ENCODE measurements at regions not wholly inside any gene's neighbourhood (a gene's known extent, or its start where the extent isn't known, plus 50 kb on each side); places are given as distances from the start of the nearest gene placed in this dataset.

GRCh38 chr11:95556342-95557163, 233.0 kb downstream of the FAM76B start:
- H3K27ac ChIP-seq (ENCODE audit: low read depth in 2 of 2, low read length in 1 of 2), result no peak overlapping the region

GRCh38 chr11:95556011-95556341, 233.6 kb downstream of the FAM76B start:
- POLR2A ChIA-PET, result no interaction called here
- CTCF ChIA-PET, result interaction anchor here (2.5 kb wide), 1 partner anchor 11 kb away, joined by 6 read pairs; no protein-coding TSS in a partner anchor
- H2AFZ ChIP-seq (ENCODE audit: low read depth), result no peak overlapping the region
- H3K4me1 ChIP-seq (ENCODE audit: control insufficient read depth in 1 of 2, insufficient read depth in 2 of 2, low read depth in 1 of 2, low read length in 1 of 2), result peaks cover 0 to 6% of the 10 kb centered on the region in 2 experiments; a peak in 2 of 4 replicates
- no peaks in the 10 kb centered on the region for H3K9me2 ChIP-seq
- H3K9me3 ChIP-seq, result no peaks in the 10 kb centered on the region
- H3K27me3 ChIP-seq (ENCODE audit: insufficient read depth), result no peaks in the 10 kb centered on the region
- no peaks in the 10 kb centered on the region for H3K36me3 ChIP-seq (replicated peaks in 1 of 2; ENCODE audit: control insufficient read depth in 1 of 2, insufficient read depth in 2 of 2, low read length in 1 of 2)
- no peaks in the 10 kb centered on the region for H3K79me2 ChIP-seq (ENCODE audit: insufficient read depth)
- H3K4me3 ChIP-seq (ENCODE audit: low read depth in 2 of 2, low read length in 1 of 2), result no peak overlapping the region
- no peaks in the 10 kb centered on the region for H3F3A ChIP-seq (replicated peaks; ENCODE audit: insufficient read depth)
- no peak overlapping the region for H3K27ac ChIP-seq (ENCODE audit: low read depth in 2 of 2, low read length in 1 of 2)
- no peak for DNase-seq
- no peaks in the 10 kb centered on the region for H4K20me1 ChIP-seq (ENCODE audit: insufficient read depth)
- TF ChIP-seq RXRA (IDR thresholded peaks at IDR 0.05; ENCODE audit: borderline replicate concordance, low read depth), result no peak
- TF ChIP-seq POLR2AphosphoS5 (IDR thresholded peaks at IDR 0.05; ENCODE audit: low read depth, low read length), result no peak
- TF ChIP-seq TEAD4 (IDR thresholded peaks at IDR 0.05; ENCODE audit: borderline replicate concordance, insufficient read depth), result no peak
- TF ChIP-seq FOXJ3 (CRISPR knock-in tag; IDR thresholded peaks at IDR 0.05), result no peak
- TF ChIP-seq NFIC (IDR thresholded peaks at IDR 0.05; ENCODE audit: borderline replicate concordance), result no peak
- TF ChIP-seq RFX5 (IDR thresholded peaks at IDR 0.05; ENCODE audit: low read length), result no peak
- TF ChIP-seq ELF1 (IDR thresholded peaks at IDR 0.05), result no peak
- no peak for TF ChIP-seq GATA2 (CRISPR knock-in tag; IDR thresholded peaks at IDR 0.05)
- TF ChIP-seq RCOR1 (IDR thresholded peaks at IDR 0.05; ENCODE audit: low read length), result no peak
- no peak for TF ChIP-seq SIN3A (IDR thresholded peaks at IDR 0.05; ENCODE audit: borderline replicate concordance, low read depth, low read length)
- TF ChIP-seq, protein P1, sequence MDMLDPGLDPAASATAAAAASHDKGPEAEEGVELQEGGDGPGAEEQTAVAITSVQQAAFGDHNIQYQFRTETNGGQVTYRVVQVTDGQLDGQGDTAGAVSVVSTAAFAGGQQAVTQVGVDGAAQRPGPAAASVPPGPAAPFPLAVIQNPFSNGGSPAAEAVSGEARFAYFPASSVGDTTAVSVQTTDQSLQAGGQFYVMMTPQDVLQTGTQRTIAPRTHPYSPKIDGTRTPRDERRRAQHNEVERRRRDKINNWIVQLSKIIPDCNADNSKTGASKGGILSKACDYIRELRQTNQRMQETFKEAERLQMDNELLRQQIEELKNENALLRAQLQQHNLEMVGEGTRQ (IDR thresholded peaks at IDR 0.05; ENCODE audit: borderline replicate concordance, low read depth, low read length), result no peak
- no peak overlapping the region for H3K9ac ChIP-seq
- no peak overlapping the region for H3K4me2 ChIP-seq

More at GRCh38 chr11:95556342-95557163, 233.0 kb downstream of the FAM76B start:
- H4K20me1 ChIP-seq (ENCODE audit: insufficient read depth), result no peaks in the 10 kb centered on the region
- no peaks in the 10 kb centered on the region for H3K79me2 ChIP-seq (ENCODE audit: insufficient read depth)
- H3K4me3 ChIP-seq (ENCODE audit: low read depth in 2 of 2, low read length in 1 of 2), result no peak overlapping the region
- H3K4me1 ChIP-seq (ENCODE audit: control insufficient read depth in 1 of 2, insufficient read depth in 2 of 2, low read depth in 1 of 2, low read length in 1 of 2), result peaks cover 0 to 6% of the 10 kb centered on the region in 2 experiments; a peak in 2 of 4 replicates
- H3F3A ChIP-seq (replicated peaks; ENCODE audit: insufficient read depth), result no peaks in the 10 kb centered on the region
- no peak overlapping the region for H3K4me2 ChIP-seq
- no peaks in the 10 kb centered on the region for H3K36me3 ChIP-seq (replicated peaks in 1 of 2; ENCODE audit: control insufficient read depth in 1 of 2, insufficient read depth in 2 of 2, low read length in 1 of 2)
- no peaks in the 10 kb centered on the region for H3K9me3 ChIP-seq
- no peaks in the 10 kb centered on the region for H3K27me3 ChIP-seq (ENCODE audit: insufficient read depth)
- no peak for DNase-seq
- no peak overlapping the region for H2AFZ ChIP-seq (ENCODE audit: low read depth)
- peak; percentile 41 for TF ChIP-seq TCF12 (IDR thresholded peaks at IDR 0.05)
- TF ChIP-seq, protein P1 (IDR thresholded peaks at IDR 0.05; ENCODE audit: borderline replicate concordance, low read depth, low read length), result no peak
- peak; percentile 7; the same call in 1 of the 2 replicates for TF ChIP-seq NFIC (IDR thresholded peaks at IDR 0.05; ENCODE audit: borderline replicate concordance)
- no peak overlapping the region for H3K9ac ChIP-seq
- WGBS (ENCODE audit: low lambda C conversion rate), result 31% methylated on average over 5 of the region's 5 CpGs
- CTCF ChIA-PET, result interaction anchor here (2.5 kb wide), 1 partner anchor 12 kb away, joined by 6 read pairs; no protein-coding TSS in a partner anchor
- POLR2A ChIA-PET, result no interaction called here
- H3K9me2 ChIP-seq, result no peaks in the 10 kb centered on the region
